ENCODE measurements at regions not wholly inside any gene's neighbourhood (a gene's known extent, or its start where the extent isn't known, plus 50 kb on each side); places are given as distances from the start of the nearest gene placed in this dataset.

DNA sequence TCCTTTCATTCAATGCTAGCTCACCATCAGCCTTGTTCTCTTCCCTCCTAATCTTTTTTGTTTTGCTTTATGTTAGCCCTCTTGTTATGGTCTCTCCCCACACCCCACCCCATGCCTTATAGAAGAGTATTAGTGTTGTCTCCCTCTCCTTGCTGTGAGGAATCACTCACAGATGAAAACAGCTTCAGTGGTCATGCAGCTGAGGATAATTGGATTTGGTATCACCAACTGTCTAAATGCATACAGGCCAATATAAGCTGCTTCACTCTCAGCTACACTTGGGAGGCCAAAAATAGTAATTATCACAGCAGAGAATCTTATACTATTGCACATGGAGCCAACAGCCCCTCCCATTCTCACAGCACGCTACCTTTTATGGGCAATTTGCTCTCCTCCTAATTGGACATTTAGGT, 494.6 kb upstream of the FAM241A start:
- no peaks in the 10 kb centered on the region for H3K9me3 ChIP-seq
- WGBS, 3 donors = 76 to 95% (median 89%) methylated on average over 1 of the region's 1 CpG
- H3K4me3 ChIP-seq = no peak overlapping the region
- H3K27ac ChIP-seq = no peak overlapping the region
- H3K36me3 ChIP-seq = no peaks in the 10 kb centered on the region
- DNase-seq = no peak
- no peaks in the 10 kb centered on the region for H3K27me3 ChIP-seq
- intact Hi-C loops (cut with DNase I) = no loop called here
- H3K4me1 ChIP-seq (ENCODE audit: insufficient read depth) = no peaks in the 10 kb centered on the region
- TF ChIP-seq, protein P1, sequence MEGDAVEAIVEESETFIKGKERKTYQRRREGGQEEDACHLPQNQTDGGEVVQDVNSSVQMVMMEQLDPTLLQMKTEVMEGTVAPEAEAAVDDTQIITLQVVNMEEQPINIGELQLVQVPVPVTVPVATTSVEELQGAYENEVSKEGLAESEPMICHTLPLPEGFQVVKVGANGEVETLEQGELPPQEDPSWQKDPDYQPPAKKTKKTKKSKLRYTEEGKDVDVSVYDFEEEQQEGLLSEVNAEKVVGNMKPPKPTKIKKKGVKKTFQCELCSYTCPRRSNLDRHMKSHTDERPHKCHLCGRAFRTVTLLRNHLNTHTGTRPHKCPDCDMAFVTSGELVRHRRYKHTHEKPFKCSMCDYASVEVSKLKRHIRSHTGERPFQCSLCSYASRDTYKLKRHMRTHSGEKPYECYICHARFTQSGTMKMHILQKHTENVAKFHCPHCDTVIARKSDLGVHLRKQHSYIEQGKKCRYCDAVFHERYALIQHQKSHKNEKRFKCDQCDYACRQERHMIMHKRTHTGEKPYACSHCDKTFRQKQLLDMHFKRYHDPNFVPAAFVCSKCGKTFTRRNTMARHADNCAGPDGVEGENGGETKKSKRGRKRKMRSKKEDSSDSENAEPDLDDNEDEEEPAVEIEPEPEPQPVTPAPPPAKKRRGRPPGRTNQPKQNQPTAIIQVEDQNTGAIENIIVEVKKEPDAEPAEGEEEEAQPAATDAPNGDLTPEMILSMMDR (IDR thresholded peaks at IDR 0.05) = no peak
- no peak for TF ChIP-seq EP300 (IDR thresholded peaks at IDR 0.05)
- no peak for TF ChIP-seq POLR2A (IDR thresholded peaks at IDR 0.05)

DNA sequence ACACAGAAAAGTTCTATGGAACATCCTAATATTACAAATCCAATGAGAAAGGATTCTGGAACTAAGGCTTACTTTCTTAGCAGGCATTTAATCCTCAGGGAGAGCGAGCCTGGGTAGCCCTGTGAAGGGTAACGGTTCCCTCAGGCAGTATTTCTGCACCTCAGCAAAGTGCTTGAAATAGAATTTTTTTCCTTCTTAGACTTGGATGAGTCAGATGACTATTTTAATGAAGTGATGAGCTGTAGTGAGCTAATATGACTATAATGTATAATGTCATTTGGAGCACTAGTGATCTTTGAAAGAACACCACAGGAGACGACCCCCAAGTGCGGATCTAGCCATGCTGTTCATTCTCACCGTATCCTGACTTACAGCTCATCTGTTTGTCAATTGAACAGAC, 493.0 kb upstream of the FAM241A start:
- no peaks in the 10 kb centered on the region for H3K36me3 ChIP-seq
- DNase-seq = no peak
- no peaks in the 10 kb centered on the region for H3K4me1 ChIP-seq (ENCODE audit: insufficient read depth)
- H3K27ac ChIP-seq = no peak overlapping the region
- no peaks in the 10 kb centered on the region for H3K27me3 ChIP-seq
- H3K9me3 ChIP-seq = no peaks in the 10 kb centered on the region
- H3K4me3 ChIP-seq = no peak overlapping the region
- intact Hi-C loops (cut with DNase I) = no loop called here
- WGBS, 3 donors = 67 to 77% (median 73%) methylated on average over 5 of the region's 5 CpGs
- TF ChIP-seq, protein P1 (IDR thresholded peaks at IDR 0.05) = no peak
- TF ChIP-seq EP300 (IDR thresholded peaks at IDR 0.05) (no peak), POLR2A (IDR thresholded peaks at IDR 0.05) (no peak)

- no peak overlapping the region for H3K4me3 ChIP-seq
- H3K36me3 ChIP-seq = no peaks in the 10 kb centered on the region
- DNase-seq = no peak
- H3K27me3 ChIP-seq = no peaks in the 10 kb centered on the region
- no peaks in the 10 kb centered on the region for H3K4me1 ChIP-seq (ENCODE audit: insufficient read depth)
- 84 to 91% (median 85%) methylated on average over 2 of the region's 2 CpGs for whole genome bisulfite sequencing, 3 donors
- intact Hi-C loops (cut with DNase I) = no loop called here
- H3K27ac ChIP-seq = no peak overlapping the region
- H3K9me3 ChIP-seq = no peaks in the 10 kb centered on the region
- TF ChIP-seq, protein P1 (IDR thresholded peaks at IDR 0.05) = no peak
- TF ChIP-seq POLR2A (IDR thresholded peaks at IDR 0.05) (no peak), EP300 (IDR thresholded peaks at IDR 0.05) (no peak)
These were observed 492.3 kb upstream of the FAM241A start for GRCh38 chr4:111652986-111653385.

- TF ChIP-seq EP300 (IDR thresholded peaks at IDR 0.05) (no peak), POLR2A (IDR thresholded peaks at IDR 0.05) (no peak)
- TF ChIP-seq, protein P1 (IDR thresholded peaks at IDR 0.05) = no peak
- Histone ChIP-seq H3K27me3 (no peaks in the 10 kb centered on the region), H3K27ac (no peak overlapping the region), H3K9me3 (no peaks in the 10 kb centered on the region), H3K36me3 (no peaks in the 10 kb centered on the region), H3K4me3 (no peak overlapping the region), H3K4me1 (ENCODE audit: insufficient read depth) (no peaks in the 10 kb centered on the region)
- WGBS, 3 donors = 88 to 96% (median 95%) methylated on average over 1 of the region's 1 CpG
- intact Hi-C loops (cut with DNase I) = no loop called here
- DNase-seq = no peak
These were observed 482.8 kb upstream of the FAM241A start for GRCh38 chr4:111662496-111662895.
